KMS-11 (cell line): ENCODE measurements at regions not wholly inside any gene's neighbourhood (a gene's known extent, or its start where the extent isn't known, plus 50 kb on each side); places are given as distances from the start of the nearest gene placed in this dataset.

ENCODE experiments used
- H2AFZ ChIP-seq: fragments of 200-600 bp; sonication (generic); 2 replicates; pipeline ENCODE4 v1.6.1; 2016; ENCODE audit warnings: antibody characterized with exemption, mixed run types, low read depth
- H3K27ac ChIP-seq: fragments of 200-600 bp; sonication (generic); 2 replicates; pipeline ENCODE4 v1.6.1; 2016; ENCODE audit warnings: mild to moderate bottlenecking, mixed run types
- H3K27me3 ChIP-seq: fragments of 200-600 bp; sonication (generic); 2 replicates; pipeline ENCODE4 v1.6.1; 2017; ENCODE audit warnings: mild to moderate bottlenecking, low read depth, mixed run types, moderate library complexity; ENCODE audit not compliant: insufficient read depth
- H3K36me3 ChIP-seq: fragments of 200-600 bp; sonication (generic); 2 replicates; pipeline ENCODE4 v1.6.1; 2017; ENCODE audit warnings: mild to moderate bottlenecking, mixed run types; ENCODE audit not compliant: insufficient read depth
- H3K4me1 ChIP-seq: fragments of 200-600 bp; sonication (generic); 2 replicates; pipeline ENCODE4 v1.6.1; 2016; ENCODE audit warnings: mild to moderate bottlenecking, low read depth, mixed run types; ENCODE audit not compliant: poor library complexity, severe bottlenecking
- H3K4me2 ChIP-seq: fragments of 200-600 bp; sonication (generic); 2 replicates; pipeline ENCODE4 v1.7.0; 2016; ENCODE audit warnings: mild to moderate bottlenecking, mixed run types
- H3K4me3 ChIP-seq: fragments of 200-600 bp; sonication (generic); IDR thresholded peaks from 2 replicates; pipeline ENCODE4 v1.6.1; 2017; ENCODE audit warnings: low read depth, low read length, mixed read lengths; ENCODE audit not compliant: insufficient read depth
- H3K79me2 ChIP-seq: fragments of 200-600 bp; sonication (generic); 2 replicates; pipeline ENCODE4 v1.6.1; 2016; ENCODE audit warnings: low read depth, mixed run types; ENCODE audit not compliant: insufficient read depth
- H3K9ac ChIP-seq: fragments of 200-600 bp; sonication (generic); 2 replicates; pipeline ENCODE4 v1.6.1; 2016; ENCODE audit warnings: mild to moderate bottlenecking, mixed run types
- H4K20me1 ChIP-seq: fragments of 200-600 bp; sonication (generic); 2 replicates; pipeline ENCODE4 v1.6.1; 2016; ENCODE audit warnings: mild to moderate bottlenecking, mixed run types; ENCODE audit not compliant: insufficient read depth
- TF ChIP-seq, protein P1 (sequence below): fragments of 200-600 bp; sonication (generic); conservative IDR thresholded peaks from 2 replicates; pipeline ENCODE4 v1.6.1; 2017; ENCODE audit warnings: low read depth, mild to moderate bottlenecking, antibody characterized with exemption, low read length, moderate library complexity, mixed read lengths

GRCh38 chr13:89673789-89674311 is 1673.6 kb upstream of the MIR17HG start:
- H3K79me2 ChIP-seq, result no peaks in the 10 kb centered on the region
- no peaks in the 10 kb centered on the region for H3K36me3 ChIP-seq
- no peak overlapping the region for H3K9ac ChIP-seq
- no peak overlapping the region for H3K27ac ChIP-seq
- H4K20me1 ChIP-seq, result no peaks in the 10 kb centered on the region
- TF ChIP-seq, protein P1, sequence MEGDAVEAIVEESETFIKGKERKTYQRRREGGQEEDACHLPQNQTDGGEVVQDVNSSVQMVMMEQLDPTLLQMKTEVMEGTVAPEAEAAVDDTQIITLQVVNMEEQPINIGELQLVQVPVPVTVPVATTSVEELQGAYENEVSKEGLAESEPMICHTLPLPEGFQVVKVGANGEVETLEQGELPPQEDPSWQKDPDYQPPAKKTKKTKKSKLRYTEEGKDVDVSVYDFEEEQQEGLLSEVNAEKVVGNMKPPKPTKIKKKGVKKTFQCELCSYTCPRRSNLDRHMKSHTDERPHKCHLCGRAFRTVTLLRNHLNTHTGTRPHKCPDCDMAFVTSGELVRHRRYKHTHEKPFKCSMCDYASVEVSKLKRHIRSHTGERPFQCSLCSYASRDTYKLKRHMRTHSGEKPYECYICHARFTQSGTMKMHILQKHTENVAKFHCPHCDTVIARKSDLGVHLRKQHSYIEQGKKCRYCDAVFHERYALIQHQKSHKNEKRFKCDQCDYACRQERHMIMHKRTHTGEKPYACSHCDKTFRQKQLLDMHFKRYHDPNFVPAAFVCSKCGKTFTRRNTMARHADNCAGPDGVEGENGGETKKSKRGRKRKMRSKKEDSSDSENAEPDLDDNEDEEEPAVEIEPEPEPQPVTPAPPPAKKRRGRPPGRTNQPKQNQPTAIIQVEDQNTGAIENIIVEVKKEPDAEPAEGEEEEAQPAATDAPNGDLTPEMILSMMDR, result no peak
- H3K4me1 ChIP-seq, result no peaks in the 10 kb centered on the region
- no peaks in the 10 kb centered on the region for H3K27me3 ChIP-seq
- no peak overlapping the region for H3K4me3 ChIP-seq
- no peak overlapping the region for H2AFZ ChIP-seq
- no peak overlapping the region for H3K4me2 ChIP-seq

DNA sequence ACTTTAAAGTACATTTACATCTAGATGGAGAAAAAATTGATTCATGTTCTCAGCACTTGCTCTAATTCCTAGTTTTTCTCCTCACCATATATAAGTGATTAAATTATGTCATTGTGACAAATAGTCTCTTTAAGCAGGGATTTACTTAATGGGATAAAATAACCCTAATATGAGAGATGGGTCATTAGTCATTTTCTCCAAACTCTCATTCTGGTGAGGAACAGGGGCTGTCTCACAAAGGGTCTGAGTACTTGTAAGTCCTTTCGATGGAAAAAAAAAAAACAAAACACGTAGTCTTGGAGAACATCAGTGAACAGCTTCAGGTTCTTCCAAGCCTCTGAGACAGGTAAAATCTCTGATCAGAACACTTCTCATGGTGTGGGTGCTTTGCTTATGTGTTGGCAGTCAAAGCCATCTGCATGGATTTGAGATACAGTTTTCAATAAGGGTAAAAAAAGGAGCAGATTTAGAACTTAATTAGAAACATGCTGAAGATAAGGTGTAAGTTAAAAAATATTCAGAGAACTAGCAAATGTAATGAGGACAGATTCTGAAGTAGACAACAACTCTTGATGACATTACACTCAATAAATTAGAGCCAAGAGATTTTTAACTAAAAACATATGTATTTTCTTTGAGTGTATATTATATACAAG is 1668.9 kb upstream of the MIR17HG start:
- Histone ChIP-seq H3K4me2 (no peak overlapping the region), H4K20me1 (no peaks in the 10 kb centered on the region), H3K9ac (no peak overlapping the region), H3K4me1 (no peaks in the 10 kb centered on the region), H3K4me3 (no peak overlapping the region), H3K27me3 (no peaks in the 10 kb centered on the region), H2AFZ (no peak overlapping the region), H3K27ac (no peak overlapping the region), H3K36me3 (no peaks in the 10 kb centered on the region), H3K79me2 (no peaks in the 10 kb centered on the region)
- TF ChIP-seq, protein P1, result no peak

GRCh38 chr13:89684896-89685295 is 1662.6 kb upstream of the MIR17HG start:
- no peak overlapping the region for H3K27ac ChIP-seq
- H2AFZ ChIP-seq, result no peak overlapping the region
- TF ChIP-seq, protein P1, result no peak
- no peak overlapping the region for H3K9ac ChIP-seq
- no peaks in the 10 kb centered on the region for H4K20me1 ChIP-seq
- no peaks in the 10 kb centered on the region for H3K36me3 ChIP-seq
- no peaks in the 10 kb centered on the region for H3K79me2 ChIP-seq
- no peak overlapping the region for H3K4me2 ChIP-seq
- H3K4me1 ChIP-seq, result no peaks in the 10 kb centered on the region
- H3K4me3 ChIP-seq, result no peak overlapping the region
- H3K27me3 ChIP-seq, result no peaks in the 10 kb centered on the region

DNA sequence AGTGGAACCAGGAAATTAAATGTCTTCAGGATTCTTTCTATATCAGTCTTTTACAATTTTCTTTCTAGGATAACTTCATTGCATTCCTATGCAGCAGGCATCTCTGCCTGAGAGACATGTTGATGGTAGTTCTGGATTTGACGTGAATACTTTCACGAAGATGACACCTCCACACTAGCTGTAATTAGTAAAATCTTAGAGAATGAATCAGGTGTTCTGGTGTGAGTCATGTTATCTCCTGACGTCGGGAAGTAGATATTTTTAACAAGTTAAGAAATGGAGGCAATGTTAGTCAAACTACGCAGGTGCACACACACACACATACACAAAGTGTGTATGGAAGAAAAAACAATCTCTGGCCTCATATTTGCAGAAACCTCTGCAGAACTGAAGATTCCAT is 1661.3 kb upstream of the MIR17HG start:
- Histone ChIP-seq H3K79me2 (no peaks in the 10 kb centered on the region), H3K27ac (no peak overlapping the region), H3K4me2 (no peak overlapping the region), H2AFZ (no peak overlapping the region), H3K36me3 (no peaks in the 10 kb centered on the region), H3K4me1 (no peaks in the 10 kb centered on the region), H3K4me3 (no peak overlapping the region), H4K20me1 (no peaks in the 10 kb centered on the region), H3K27me3 (no peaks in the 10 kb centered on the region), H3K9ac (no peak overlapping the region)
- TF ChIP-seq, protein P1, result no peak
